Activated CD4-positive, alpha-beta T cell treated with anti-CD3 and anti-CD28 coated beads, Interleukin-2, amount 50 U/mL, for 16 hours (primary cell): ENCODE measurements at regions not wholly inside any gene's neighbourhood (a gene's known extent, or its start where the extent isn't known, plus 50 kb on each side); places are given as distances from the start of the nearest gene placed in this dataset.

Source experiments
- DNase-seq: peaks from one replicate; pipeline ENCODE4 v3.0.0-alpha.2; 2020

- no peak for DNase-seq
Measured at GRCh38 chr11:109173504-109173903, 248.5 kb upstream of the C11orf87 start.

DNA sequence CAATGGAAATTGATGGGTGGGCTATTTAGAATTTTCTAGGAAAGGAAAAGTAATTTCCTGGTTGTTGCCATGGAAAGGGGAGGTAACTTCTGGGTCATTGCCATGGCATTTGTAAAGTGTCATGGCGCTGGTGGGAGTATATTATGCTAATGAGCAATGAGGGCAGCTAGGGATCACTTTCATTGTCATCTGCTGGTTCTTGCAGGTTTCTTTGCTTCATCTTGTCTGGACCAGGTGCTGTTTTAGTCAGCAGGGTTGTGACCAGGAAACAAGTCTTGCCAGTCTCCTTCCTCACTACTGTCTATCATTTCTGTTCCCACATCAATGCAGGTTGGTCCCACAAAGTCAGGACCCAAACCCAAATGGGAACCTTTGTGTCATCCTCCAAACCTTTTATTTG is 237.6 kb upstream of the C11orf87 start:
- DNase-seq, result no peak

DNA sequence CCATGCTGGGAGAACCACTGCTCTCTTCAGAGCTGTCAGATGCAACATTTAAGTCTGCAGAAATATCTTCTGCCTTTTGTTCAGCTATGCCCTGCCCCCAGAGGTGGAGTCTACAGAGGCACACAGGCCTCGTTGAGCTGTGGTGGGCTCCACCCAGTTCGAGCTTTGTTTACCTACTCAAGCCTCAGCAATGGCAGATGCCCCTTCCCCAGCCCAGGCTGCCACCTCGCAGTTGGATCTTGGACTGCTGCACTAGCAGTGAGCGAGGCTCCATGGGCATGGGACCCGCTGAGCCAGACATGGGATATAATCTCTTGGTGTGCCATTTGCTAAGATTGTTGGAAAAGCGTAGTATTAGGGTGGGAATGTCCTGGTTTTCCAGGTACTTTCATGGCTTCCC is 229.1 kb upstream of the C11orf87 start:
- no peak for DNase-seq

GRCh38 chr11:109193880-109194279 is 228.1 kb upstream of the C11orf87 start:
- no peak for DNase-seq

- DNase-seq, result no peak
Measured at GRCh38 chr11:109196016-109196415, 226.0 kb upstream of the C11orf87 start.

GRCh38 chr11:109197656-109198055 is 224.3 kb upstream of the C11orf87 start:
- DNase-seq, result no peak

- DNase-seq, result no peak
Measured at GRCh38 chr11:109203176-109203575, 218.8 kb upstream of the C11orf87 start.

- no peak for DNase-seq
Measured at GRCh38 chr11:109205312-109205711, 216.7 kb upstream of the C11orf87 start.

DNA sequence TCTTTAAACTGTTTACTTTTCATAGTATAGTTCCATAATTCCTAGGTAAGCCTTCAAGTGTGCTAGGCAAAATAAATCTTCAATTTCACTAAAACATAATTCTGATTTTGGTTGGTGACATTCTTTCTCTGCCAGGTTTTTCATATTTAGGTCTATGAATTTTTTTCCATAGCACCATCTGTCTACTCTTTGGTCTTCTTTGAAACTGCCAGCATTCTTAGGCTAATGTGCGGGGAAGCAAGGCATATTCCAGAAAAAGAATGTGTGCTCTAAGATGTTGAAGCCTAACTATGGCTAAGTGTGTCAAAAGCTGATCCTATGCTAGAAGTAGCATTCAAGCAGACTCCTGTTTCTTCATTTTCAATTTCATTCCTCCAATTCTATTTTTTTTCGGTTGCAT is 213.9 kb upstream of the C11orf87 start:
- DNase-seq, result no peak

DNA sequence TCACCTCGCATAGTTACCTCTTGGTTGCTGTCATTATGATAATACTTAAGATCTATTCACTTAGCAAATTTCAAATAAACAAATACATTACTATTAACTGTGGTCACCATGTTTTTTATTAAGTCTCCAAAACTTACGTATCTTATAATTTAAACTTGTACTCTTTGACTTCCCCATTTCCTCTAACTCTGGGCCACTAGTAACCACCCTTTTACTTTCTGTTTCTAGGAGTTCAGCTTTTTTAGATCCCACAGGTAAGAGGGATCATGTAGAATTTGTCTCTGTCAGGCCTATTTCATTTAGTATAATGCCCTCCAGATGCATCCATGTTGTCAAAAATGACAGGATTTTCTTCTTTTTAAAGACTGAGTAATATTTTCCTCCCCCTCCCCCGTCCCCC is 212.4 kb upstream of the C11orf87 start:
- DNase-seq, result no peak

DNA sequence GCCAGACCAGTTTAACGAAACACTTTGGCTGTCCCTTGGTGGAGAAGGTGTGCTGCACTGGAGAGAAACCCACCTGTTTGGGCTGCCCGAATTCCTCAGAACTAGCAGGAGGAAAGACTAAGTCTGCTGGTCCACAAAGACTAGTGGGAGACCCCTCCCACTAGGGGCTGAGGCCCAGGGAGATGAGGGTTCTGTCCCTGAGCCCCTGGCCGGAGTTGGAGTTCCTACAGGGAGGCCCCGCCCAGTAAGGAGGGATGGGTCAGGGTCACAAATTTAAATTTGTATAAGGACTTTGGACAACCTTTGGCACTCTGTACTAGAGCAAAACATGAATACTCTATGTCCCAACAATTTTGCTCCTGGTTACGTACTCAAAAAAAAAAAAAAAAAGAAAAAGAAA is 200.8 kb upstream of the C11orf87 start:
- no peak for DNase-seq

DNA sequence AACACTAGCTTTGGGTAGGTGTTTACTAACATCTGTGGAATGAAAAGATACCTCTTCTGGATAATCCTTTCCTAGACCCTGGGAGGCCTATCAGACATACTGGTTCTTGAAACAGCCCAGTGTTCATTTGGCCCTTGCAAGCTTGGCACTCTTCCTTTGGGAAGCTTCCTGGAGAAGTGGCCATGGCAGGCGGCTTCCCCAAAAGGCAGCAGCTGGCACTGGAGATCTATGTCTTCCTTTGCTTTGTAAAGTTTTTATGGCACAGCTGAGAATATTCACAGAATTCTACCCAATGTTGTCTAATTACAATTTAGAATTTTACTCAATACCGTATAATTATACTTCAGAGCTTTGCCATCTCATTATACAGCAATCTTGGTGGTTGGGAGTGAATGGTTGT is 199.2 kb upstream of the C11orf87 start:
- DNase-seq, result no peak

DNA sequence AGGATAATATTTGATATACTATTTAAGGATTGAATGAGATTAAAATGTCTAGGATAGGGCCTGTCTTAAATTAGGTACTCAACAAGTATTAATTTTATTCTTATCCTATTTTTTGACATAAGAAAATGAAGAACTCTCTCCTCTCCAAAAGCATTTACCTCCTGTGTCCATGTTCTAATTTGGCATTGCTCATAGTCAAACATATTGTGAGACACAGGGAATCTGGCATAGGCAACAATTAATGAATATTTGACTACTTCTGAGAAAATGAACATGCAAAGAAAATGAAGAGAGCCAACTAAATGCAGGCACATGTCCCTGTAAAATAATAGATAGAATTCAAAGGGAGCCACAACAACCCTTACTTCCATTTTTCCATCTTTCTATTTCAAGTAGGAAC is 198.5 kb upstream of the C11orf87 start:
- DNase-seq, result no peak

- no peak for DNase-seq
Measured at GRCh38 chr11:109229682-109230081, 192.3 kb upstream of the C11orf87 start.

DNA sequence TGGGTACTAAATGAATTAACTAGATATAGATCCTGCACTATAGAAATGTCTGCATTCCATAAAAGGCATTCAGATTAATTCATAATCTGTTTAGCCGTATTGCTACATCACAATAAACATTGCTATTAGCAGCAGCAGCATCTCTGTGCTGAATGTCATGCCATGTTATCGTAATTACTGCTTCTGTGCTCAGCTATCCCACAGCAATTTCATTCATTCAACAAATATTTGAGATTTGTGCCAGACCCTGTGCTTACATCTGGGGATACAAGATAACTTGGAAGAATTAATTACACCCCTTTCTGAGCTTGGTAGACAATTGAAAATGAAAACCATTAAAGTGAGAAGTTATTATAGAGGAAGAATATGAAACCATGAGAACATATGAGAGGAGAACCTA is 185.8 kb upstream of the C11orf87 start:
- DNase-seq, result no peak

DNA sequence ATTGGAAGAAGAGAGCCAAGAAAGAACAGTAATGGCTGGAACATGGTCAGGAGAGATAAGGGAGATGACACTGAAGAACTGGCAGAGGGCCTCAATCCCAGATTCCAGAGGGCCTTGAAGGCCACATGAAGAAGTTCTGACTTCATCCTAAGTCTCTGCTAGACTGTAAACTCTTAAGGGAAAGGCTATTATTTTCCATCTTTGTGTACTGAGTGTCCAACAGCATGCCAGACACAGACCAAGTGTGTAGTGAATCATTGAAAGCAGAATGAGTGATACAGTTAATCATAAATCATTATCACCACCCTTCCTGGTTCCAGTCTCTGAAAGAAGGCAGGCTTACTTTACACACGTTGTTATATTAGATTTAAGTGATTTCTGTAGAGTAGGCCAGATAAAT is 185.3 kb upstream of the C11orf87 start:
- no peak for DNase-seq

GRCh38 chr11:109237636-109238035 is 184.4 kb upstream of the C11orf87 start:
- no peak for DNase-seq

DNA sequence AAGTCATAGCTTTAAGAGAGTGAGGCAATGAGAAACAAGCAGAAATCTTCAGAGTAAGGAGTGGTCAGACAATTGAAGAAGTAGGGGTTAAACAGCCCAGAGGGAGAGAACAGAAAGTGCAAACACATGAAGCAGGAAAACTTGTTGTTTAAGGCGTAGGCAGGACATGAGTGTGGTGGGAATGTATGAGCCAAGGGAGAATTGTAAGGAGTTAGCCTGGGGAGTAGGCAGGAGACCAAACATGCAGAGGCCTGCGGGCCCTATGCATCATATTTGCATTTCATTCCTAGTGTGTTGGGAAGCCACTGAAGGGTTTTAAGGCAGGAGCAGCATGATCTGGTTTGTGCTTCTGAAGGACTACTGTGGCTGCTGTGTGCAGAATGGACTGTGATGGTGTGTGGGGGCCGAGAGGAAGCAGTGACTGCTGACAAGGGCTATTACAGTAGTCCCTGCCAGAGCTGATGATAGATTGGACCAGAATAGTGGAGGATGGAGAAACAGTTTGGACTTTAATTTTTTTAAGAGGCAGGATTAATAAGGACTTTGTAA is 179.9 kb upstream of the C11orf87 start:
- DNase-seq, result no peak

DNA sequence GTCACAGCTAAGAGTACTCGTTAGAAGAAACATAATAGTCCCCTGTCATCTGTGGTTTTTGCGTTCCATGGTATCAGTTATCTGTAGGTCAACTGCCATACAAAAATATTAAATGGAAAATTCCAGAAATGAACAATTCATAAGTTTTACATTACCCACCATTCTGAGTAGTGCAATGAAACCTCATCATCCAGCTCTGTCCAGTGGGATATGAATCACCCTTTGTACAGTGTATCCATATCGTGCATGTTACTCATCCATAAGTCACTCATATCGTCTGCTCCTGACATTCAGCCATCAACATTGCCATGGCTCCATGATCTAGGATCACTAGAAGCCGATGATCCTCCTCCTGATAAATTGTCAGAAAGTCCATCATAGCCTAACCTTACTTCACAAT is 174.9 kb upstream of the C11orf87 start:
- no peak for DNase-seq

DNA sequence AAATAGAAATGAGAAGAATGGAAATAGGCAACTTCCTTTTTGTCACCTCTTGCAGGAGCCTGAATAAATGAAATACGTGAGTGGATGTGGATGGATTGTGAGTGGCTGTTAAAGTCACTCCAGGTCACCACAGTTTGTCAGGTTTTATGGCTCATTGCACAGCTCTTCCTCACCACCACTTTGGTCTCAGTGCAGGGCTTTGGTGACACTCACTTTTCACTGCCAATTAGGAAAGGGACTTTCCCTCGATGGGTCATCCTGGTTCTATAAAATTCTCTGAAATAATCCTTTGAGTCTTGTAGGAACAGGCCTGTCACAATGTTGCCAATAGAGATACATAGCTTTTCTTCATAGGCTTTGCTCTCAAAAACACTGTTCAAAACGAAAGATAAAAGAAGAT is 172.4 kb upstream of the C11orf87 start:
- no peak for DNase-seq

GRCh38 chr11:109251230-109251629 is 170.8 kb upstream of the C11orf87 start:
- no peak for DNase-seq

DNA sequence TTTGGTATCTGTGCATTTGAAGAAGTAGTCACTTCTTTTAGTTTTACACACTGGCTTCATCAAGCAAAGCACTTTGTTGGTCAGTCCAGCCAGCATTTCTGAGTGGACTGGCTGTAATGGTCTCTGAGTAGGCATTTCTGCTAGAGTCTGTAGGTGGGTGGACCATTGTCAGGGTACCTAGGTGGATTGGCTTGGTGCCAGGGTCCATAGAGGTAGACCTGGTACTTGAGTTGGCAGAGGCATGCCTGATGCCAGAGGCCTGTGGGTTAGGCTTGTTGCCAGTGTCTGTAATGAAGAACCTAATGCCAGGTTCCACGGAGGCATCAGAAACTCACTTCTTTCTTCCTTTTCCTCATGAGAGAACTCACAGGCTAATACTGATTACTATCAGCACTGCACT is 157.9 kb upstream of the C11orf87 start:
- DNase-seq, result no peak

- DNase-seq, result no peak
Measured at GRCh38 chr11:109267293-109268095, 154.5 kb upstream of the C11orf87 start.

DNA sequence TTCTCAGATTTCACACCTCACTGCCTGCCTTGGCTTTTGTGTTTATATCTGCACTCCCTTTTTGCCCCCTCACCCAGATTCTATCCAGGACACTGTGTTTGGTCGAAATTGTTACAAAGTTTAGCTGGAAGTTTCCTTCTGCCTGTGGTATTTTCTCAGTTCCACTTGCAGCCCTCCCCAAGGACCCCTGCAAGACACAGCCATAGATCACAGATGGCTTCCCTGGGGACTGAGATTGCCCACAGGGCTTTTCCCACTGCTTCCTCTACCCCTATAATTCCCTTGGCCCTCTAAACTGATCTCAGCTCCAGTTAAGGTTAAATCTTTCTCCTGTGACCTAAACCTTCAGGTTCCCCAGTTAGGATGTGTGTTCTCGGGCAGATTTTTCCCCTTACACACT is 146.1 kb upstream of the C11orf87 start:
- no peak for DNase-seq

DNA sequence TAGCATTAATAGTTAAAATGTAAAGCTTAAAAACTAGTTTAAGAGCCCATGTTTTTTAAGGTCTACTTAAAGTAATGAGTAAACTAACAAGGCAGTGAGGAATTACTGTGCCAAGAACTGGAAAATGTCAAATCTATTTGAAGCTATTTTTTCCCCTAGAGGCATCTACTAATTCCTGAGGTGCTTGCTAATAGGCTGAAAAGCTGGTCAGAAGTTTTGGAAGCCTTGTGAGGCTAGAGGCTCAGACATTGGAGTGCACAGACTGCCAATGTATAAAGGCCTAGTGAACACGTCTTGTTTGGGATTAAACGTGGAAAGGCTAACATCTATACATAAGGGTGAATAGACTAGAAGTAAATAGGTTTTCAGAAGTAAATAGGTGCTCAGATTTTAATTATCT is 136.5 kb upstream of the C11orf87 start:
- DNase-seq, result no peak
